GM12891 (cell line): ENCODE measurements at regions not wholly inside any gene's neighbourhood (a gene's known extent, or its start where the extent isn't known, plus 50 kb on each side); places are given as distances from the start of the nearest gene placed in this dataset.

ENCODE experiments used
- POLR2A ChIP-seq: IDR thresholded peaks from 2 replicates; pipeline ENCODE4 v1.6.1; 2011; ENCODE audit warnings: low read depth, low read length, control low read depth
- TAF1 ChIP-seq: IDR thresholded peaks from 2 replicates; pipeline ENCODE4 v1.6.1; 2011; ENCODE audit warnings: low read depth, low read length, control low read depth

DNA sequence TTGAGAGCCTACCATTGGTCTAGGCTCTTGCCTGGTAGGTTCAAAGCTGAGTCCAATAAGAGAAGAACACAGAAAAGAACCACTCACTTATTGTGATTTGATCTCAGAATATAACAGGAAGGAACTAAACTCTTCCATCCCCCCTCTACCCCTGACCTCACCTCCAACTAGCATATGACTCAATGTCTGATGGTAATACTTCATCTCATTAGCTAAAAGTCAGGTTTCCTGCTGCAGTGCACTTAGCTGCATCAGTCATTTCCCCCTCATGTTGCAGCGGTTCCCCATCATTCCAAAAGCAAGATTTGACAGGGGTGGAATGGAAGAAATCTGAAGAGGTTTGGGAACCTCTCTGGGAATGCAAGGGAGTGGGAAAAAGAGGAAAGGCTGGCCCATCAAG, 289.5 kb downstream of the SMARCA1 start:
- no peak for TF ChIP-seq TAF1
- TF ChIP-seq POLR2A: no peak
